Fibroblast of lung (primary cell): ENCODE measurements at regions not wholly inside any gene's neighbourhood (a gene's known extent, or its start where the extent isn't known, plus 50 kb on each side); places are given as distances from the start of the nearest gene placed in this dataset.

ENCODE experiments used
- DNase-seq, 2 donors: peaks; one replicate each; pipeline versions ENCODE4 v3.0.0 to v3.0.0-alpha.2; 2010; ENCODE audit warnings: low read depth in 2 of 2
- H2AFZ ChIP-seq: 2 replicates; pipeline ENCODE4 v1.5.1; 2012; ENCODE audit warnings: low read length, control low read depth, inconsistent platforms
- H3K27ac ChIP-seq: 2 replicates; pipeline ENCODE4 v1.5.1; 2011; ENCODE audit warnings: low read length, control low read depth; ENCODE audit not compliant: insufficient read depth
- H3K27me3 ChIP-seq: 2 replicates; pipeline ENCODE4 v1.5.1; 2011; ENCODE audit warnings: mild to moderate bottlenecking, low read length; ENCODE audit not compliant: control insufficient read depth, insufficient read depth
- H3K36me3 ChIP-seq: 2 replicates; pipeline ENCODE4 v1.5.1; 2011; ENCODE audit warnings: low read length; ENCODE audit not compliant: control insufficient read depth, insufficient read depth
- H3K4me1 ChIP-seq: 2 replicates; pipeline ENCODE4 v1.5.1; 2011; ENCODE audit warnings: low read length; ENCODE audit not compliant: control insufficient read depth, insufficient read depth; ENCODE audit errors: extremely low read depth
- H3K4me2 ChIP-seq: 2 replicates; pipeline ENCODE4 v1.5.1; 2011; ENCODE audit warnings: low read length, control low read depth; ENCODE audit not compliant: insufficient read depth; ENCODE audit errors: extremely low read depth
- H3K4me3 ChIP-seq, 4 experiments: fragments of 200-600 bp in 1 of 4; sonication (generic) in 1 of 4; replicated peaks in 1 of 4; 2 replicates each; pipeline ENCODE4 v1.5.1; 2011 to 2016; ENCODE audit warnings: low read length in 4 of 4, low read depth in 3 of 4, mild to moderate bottlenecking in 3 of 4, control low read depth in 2 of 4, inconsistent platforms in 1 of 4, mixed read lengths in 1 of 4; ENCODE audit not compliant: insufficient read depth in 1 of 4; ENCODE audit errors: control extremely low read depth in 1 of 4
- H3K79me2 ChIP-seq: 2 replicates; pipeline ENCODE4 v1.5.1; 2012; ENCODE audit warnings: mild to moderate bottlenecking, low read length, inconsistent platforms; ENCODE audit not compliant: control insufficient read depth, insufficient read depth
- H3K9ac ChIP-seq: 2 replicates; pipeline ENCODE4 v1.5.1; 2011; ENCODE audit warnings: mild to moderate bottlenecking, low read length, control low read depth; ENCODE audit not compliant: insufficient read depth
- H3K9me3 ChIP-seq: 2 replicates; pipeline ENCODE4 v1.5.1; 2012; ENCODE audit warnings: low read depth, low read length; ENCODE audit not compliant: control insufficient read depth, insufficient read depth
- H4K20me1 ChIP-seq: 2 replicates; pipeline ENCODE4 v1.5.1; 2011; ENCODE audit warnings: low read length; ENCODE audit not compliant: control insufficient read depth, insufficient read depth; ENCODE audit errors: extremely low read depth
- CTCF ChIP-seq, 2 donors: IDR thresholded peaks in 1 of 2; conservative IDR thresholded peaks in 1 of 2; 1 replicate in 1 of 2; 2 replicates in 1 of 2; pipeline ENCODE4 v1.5.1; 2011 to 2012; ENCODE audit warnings: low read length in 2 of 2, control low read depth in 1 of 2, inconsistent platforms in 1 of 2, low read depth in 1 of 2, mild to moderate bottlenecking in 1 of 2
- EZH2 ChIP-seq: IDR thresholded peaks from 2 replicates; pipeline ENCODE4 v1.5.1; 2012; ENCODE audit warnings: low read length, control low read depth, mild to moderate bottlenecking; ENCODE audit errors: missing control alignments

GRCh38 chr5:63555874-63556273 is 406.4 kb downstream of the HTR1A start:
- Histone ChIP-seq H3K27me3 (no peaks in the 10 kb centered on the region), H3K27ac (no peak overlapping the region), H3K79me2 (no peaks in the 10 kb centered on the region), H3K9ac (no peak overlapping the region), H4K20me1 (no peaks in the 10 kb centered on the region), H3K4me2 (no peak overlapping the region), H3K9me3 (no peaks in the 10 kb centered on the region), H3K4me3 (no peak overlapping the region), H2AFZ (no peak overlapping the region), H3K4me1 (no peaks in the 10 kb centered on the region), H3K36me3 (no peaks in the 10 kb centered on the region)
- DNase-seq: no peak
- TF ChIP-seq CTCF (conservative IDR thresholded peaks at IDR 0.05 in 1 of 2, IDR thresholded peaks at IDR 0.05 in 1 of 2; ENCODE audit: low read depth in 1 of 2, low read length in 2 of 2): no peak
- no peak for TF ChIP-seq EZH2

DNA sequence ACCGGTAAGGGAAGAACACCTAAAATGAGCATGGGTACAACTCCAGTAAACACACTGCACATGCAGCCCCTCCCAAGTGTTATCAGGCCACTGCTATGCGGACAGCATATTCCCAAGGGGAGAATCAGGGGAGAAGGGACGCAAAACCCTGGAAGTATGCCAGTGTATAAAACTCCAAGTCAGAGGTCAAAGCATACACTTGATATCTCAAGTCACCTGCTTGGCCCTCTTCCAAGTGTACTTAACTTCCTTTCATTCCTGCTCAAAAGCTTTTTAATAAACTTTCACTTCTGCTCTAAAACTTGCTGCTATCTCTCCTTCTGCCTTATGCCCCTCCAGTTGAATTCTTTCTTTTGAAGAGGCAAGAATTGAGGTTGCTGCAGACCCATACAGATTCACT is 408.1 kb downstream of the HTR1A start:
- TF ChIP-seq CTCF (conservative IDR thresholded peaks at IDR 0.05 in 1 of 2, IDR thresholded peaks at IDR 0.05 in 1 of 2; ENCODE audit: low read depth in 1 of 2, low read length in 2 of 2) (no peak), EZH2 (no peak)
- H3K27ac ChIP-seq: no peak overlapping the region
- no peak overlapping the region for H3K4me2 ChIP-seq
- no peak overlapping the region for H2AFZ ChIP-seq
- no peaks in the 10 kb centered on the region for H3K9me3 ChIP-seq
- no peaks in the 10 kb centered on the region for H3K27me3 ChIP-seq
- no peak overlapping the region for H3K9ac ChIP-seq
- no peaks in the 10 kb centered on the region for H3K36me3 ChIP-seq
- H3K4me1 ChIP-seq: no peaks in the 10 kb centered on the region
- H3K4me3 ChIP-seq: no peak overlapping the region
- H3K79me2 ChIP-seq: no peaks in the 10 kb centered on the region
- no peaks in the 10 kb centered on the region for H4K20me1 ChIP-seq
- peak in 1 of 2 donors; percentile 0 for DNase-seq

- H3K4me3 ChIP-seq: no peak overlapping the region
- H2AFZ ChIP-seq: no peak overlapping the region
- H3K79me2 ChIP-seq: no peaks in the 10 kb centered on the region
- no peak for TF ChIP-seq CTCF (conservative IDR thresholded peaks at IDR 0.05 in 1 of 2, IDR thresholded peaks at IDR 0.05 in 1 of 2; ENCODE audit: low read depth in 1 of 2, low read length in 2 of 2)
- no peak for TF ChIP-seq EZH2
- H3K4me2 ChIP-seq: no peak overlapping the region
- no peaks in the 10 kb centered on the region for H3K9me3 ChIP-seq
- no peaks in the 10 kb centered on the region for H4K20me1 ChIP-seq
- no peak for DNase-seq
- H3K27me3 ChIP-seq: no peaks in the 10 kb centered on the region
- no peak overlapping the region for H3K27ac ChIP-seq
- no peaks in the 10 kb centered on the region for H3K36me3 ChIP-seq
- H3K9ac ChIP-seq: no peak overlapping the region
- H3K4me1 ChIP-seq: no peaks in the 10 kb centered on the region
Measured at GRCh38 chr5:63553073-63553472, 409.2 kb downstream of the HTR1A start.
